ENCODE measurements at regions not wholly inside any gene's neighbourhood (a gene's known extent, or its start where the extent isn't known, plus 50 kb on each side); places are given as distances from the start of the nearest gene placed in this dataset.

GRCh38 chr7:131255242-131255641 lies 72.4 kb upstream of the MKLN1 start:
- no peaks in the 10 kb centered on the region for H3K79me2 ChIP-seq (ENCODE audit: control insufficient read depth, insufficient read depth, low read length)
- no peaks in the 10 kb centered on the region for H3K27me3 ChIP-seq (ENCODE audit: control insufficient read depth, extremely low read depth, insufficient read depth, low read length)
- H3K4me1 ChIP-seq (ENCODE audit: control insufficient read depth, extremely low read depth, insufficient read depth, low read length), result no peaks in the 10 kb centered on the region
- H3K27ac ChIP-seq (ENCODE audit: control insufficient read depth, insufficient read depth, low read length), result no peak overlapping the region
- H4K20me1 ChIP-seq (ENCODE audit: control insufficient read depth, extremely low read depth, insufficient read depth, low read length), result no peaks in the 10 kb centered on the region
- no peaks in the 10 kb centered on the region for H3K9me3 ChIP-seq (ENCODE audit: control insufficient read depth, low read depth, low read length)
- H3K9me1 ChIP-seq (ENCODE audit: control insufficient read depth, extremely low read depth, insufficient read depth, low read length), result no peaks in the 10 kb centered on the region
- dilution Hi-C loops (cut with MboI; ENCODE audit: extremely low pct_ligation_motif_present, low sequenced_read_pairs), result no loop called here
- H3K36me3 ChIP-seq (ENCODE audit: control insufficient read depth in 2 of 2, extremely low read depth in 1 of 2, insufficient read depth in 2 of 2, low read length in 2 of 2), result no peaks in the 10 kb centered on the region
- no peak overlapping the region for H2AFZ ChIP-seq (ENCODE audit: control insufficient read depth, low read length)
- DNase-seq (ENCODE audit: low read depth, low spot score) (no peak), FAIRE-seq (peak; percentile 9)
- no peak overlapping the region for H3K9ac ChIP-seq (ENCODE audit: control insufficient read depth, extremely low read depth, insufficient read depth, low read length)
- TF ChIP-seq CTCF (optimal IDR thresholded peaks at IDR 0.05 in 1 of 3, IDR thresholded peaks at IDR 0.05 in 1 of 3, conservative IDR thresholded peaks at IDR 0.05 in 1 of 3; ENCODE audit: extremely low read depth in 1 of 3, insufficient read depth in 2 of 3, low read length in 3 of 3) (no peak), EZH2 (IDR thresholded peaks at IDR 0.05; ENCODE audit: low read length) (no peak)
- H3K4me2 ChIP-seq (ENCODE audit: control insufficient read depth, extremely low read depth, insufficient read depth, low read depth, low read length), result no peak overlapping the region
- no peak overlapping the region for H3K4me3 ChIP-seq (ENCODE audit: control insufficient read depth in 2 of 3, extremely low read depth in 1 of 3, insufficient read depth in 2 of 3, low read depth in 1 of 3, low read length in 3 of 3)

DNA sequence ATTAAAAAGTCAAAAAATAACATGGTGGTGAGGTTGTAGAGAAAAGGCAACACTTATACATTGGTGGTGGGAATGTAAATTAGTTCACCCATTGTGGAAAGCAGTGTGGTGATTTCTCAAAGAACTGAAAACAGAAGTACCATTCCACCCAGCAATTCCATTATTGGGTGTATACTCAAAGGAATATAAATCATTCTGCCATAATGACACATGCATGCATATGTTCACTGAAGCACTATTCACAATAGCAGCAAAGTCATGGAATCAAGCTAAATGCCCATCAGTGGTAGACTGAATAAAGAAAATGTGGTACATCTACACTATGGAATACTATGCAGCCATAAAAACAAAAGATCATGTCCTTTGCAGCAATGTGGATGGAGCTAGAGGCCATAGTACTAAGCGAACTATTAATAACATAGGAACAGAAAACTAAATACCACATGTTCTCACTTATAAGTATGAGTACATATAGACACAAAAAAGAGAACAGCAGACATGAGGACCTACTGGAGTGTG lies 66.1 kb upstream of the MKLN1 start:
- no peak for FAIRE-seq

More for the DNA sequence above, 66.1 kb upstream of the MKLN1 start:
- H3K27ac ChIP-seq (ENCODE audit: control insufficient read depth, insufficient read depth, low read length), result no peak overlapping the region
- no peak overlapping the region for H3K9ac ChIP-seq (ENCODE audit: control insufficient read depth, extremely low read depth, insufficient read depth, low read length)
- no peaks in the 10 kb centered on the region for H3K9me1 ChIP-seq (ENCODE audit: control insufficient read depth, extremely low read depth, insufficient read depth, low read length)
- no peak overlapping the region for H2AFZ ChIP-seq (ENCODE audit: control insufficient read depth, low read length)
- no peaks in the 10 kb centered on the region for H3K79me2 ChIP-seq (ENCODE audit: control insufficient read depth, insufficient read depth, low read length)
- no peaks in the 10 kb centered on the region for H3K36me3 ChIP-seq (ENCODE audit: control insufficient read depth in 2 of 2, extremely low read depth in 1 of 2, insufficient read depth in 2 of 2, low read length in 2 of 2)
- no peak overlapping the region for H3K4me2 ChIP-seq (ENCODE audit: control insufficient read depth, extremely low read depth, insufficient read depth, low read depth, low read length)
- no peak for DNase-seq (ENCODE audit: low read depth, low spot score)
- no peaks in the 10 kb centered on the region for H3K9me3 ChIP-seq (ENCODE audit: control insufficient read depth, low read depth, low read length)
- H3K4me1 ChIP-seq (ENCODE audit: control insufficient read depth, extremely low read depth, insufficient read depth, low read length), result no peaks in the 10 kb centered on the region
- TF ChIP-seq CTCF (optimal IDR thresholded peaks at IDR 0.05 in 1 of 3, IDR thresholded peaks at IDR 0.05 in 1 of 3, conservative IDR thresholded peaks at IDR 0.05 in 1 of 3; ENCODE audit: extremely low read depth in 1 of 3, insufficient read depth in 2 of 3, low read length in 3 of 3) (no peak), EZH2 (IDR thresholded peaks at IDR 0.05; ENCODE audit: low read length) (no peak)
- no peaks in the 10 kb centered on the region for H3K27me3 ChIP-seq (ENCODE audit: control insufficient read depth, extremely low read depth, insufficient read depth, low read length)
- no peaks in the 10 kb centered on the region for H4K20me1 ChIP-seq (ENCODE audit: control insufficient read depth, extremely low read depth, insufficient read depth, low read length)
- dilution Hi-C loops (cut with MboI; ENCODE audit: extremely low pct_ligation_motif_present, low sequenced_read_pairs), result no loop called here
- no peak overlapping the region for H3K4me3 ChIP-seq (ENCODE audit: control insufficient read depth in 2 of 3, extremely low read depth in 1 of 3, insufficient read depth in 2 of 3, low read depth in 1 of 3, low read length in 3 of 3)

Measured in keratinocyte (primary cell).